ENCODE measurements at regions not wholly inside any gene's neighbourhood (a gene's known extent, or its start where the extent isn't known, plus 50 kb on each side); places are given as distances from the start of the nearest gene placed in this dataset.

- Histone ChIP-seq H3K9me3 (no peaks in the 10 kb centered on the region), H3K4me3 (ENCODE audit: low read depth in 1 of 2, low read length in 1 of 2) (no peak overlapping the region)
- no peak for TF ChIP-seq CTCF (IDR thresholded peaks at IDR 0.05)
Measured at GRCh38 chr6:168728056-168728455, 287.1 kb downstream of the SMOC2 start.

GRCh38 chr6:168726312-168726856 lies 285.4 kb downstream of the SMOC2 start:
- Histone ChIP-seq H3K27me3 (no peaks in the 10 kb centered on the region), H3K4me1 (ENCODE audit: control insufficient read depth in 1 of 2, insufficient read depth in 1 of 2, low read depth in 1 of 2, low read length in 1 of 2) (no peaks in the 10 kb centered on the region), H3K9me3 (no peaks in the 10 kb centered on the region), H3K27ac (no peak overlapping the region), H3K4me3 (ENCODE audit: low read depth in 1 of 2, low read length in 1 of 2) (no peak overlapping the region), H3K36me3 (no peaks in the 10 kb centered on the region)
- no peak for TF ChIP-seq CTCF (IDR thresholded peaks at IDR 0.05)

More at GRCh38 chr6:168728056-168728455, 287.1 kb downstream of the SMOC2 start:
- no peak overlapping the region for H3K27ac ChIP-seq
- H3K4me1 ChIP-seq (ENCODE audit: control insufficient read depth in 1 of 2, insufficient read depth in 1 of 2, low read depth in 1 of 2, low read length in 1 of 2) = no peaks in the 10 kb centered on the region
- H3K27me3 ChIP-seq = no peaks in the 10 kb centered on the region
- no peaks in the 10 kb centered on the region for H3K36me3 ChIP-seq

GRCh38 chr6:168725802-168726201 lies 284.8 kb downstream of the SMOC2 start:
- no peaks in the 10 kb centered on the region for H3K27me3 ChIP-seq
- H3K36me3 ChIP-seq = no peaks in the 10 kb centered on the region
- H3K4me3 ChIP-seq (ENCODE audit: low read depth in 1 of 2, low read length in 1 of 2) = no peak overlapping the region
- TF ChIP-seq CTCF (IDR thresholded peaks at IDR 0.05) = no peak
- H3K4me1 ChIP-seq (ENCODE audit: control insufficient read depth in 1 of 2, insufficient read depth in 1 of 2, low read depth in 1 of 2, low read length in 1 of 2) = no peaks in the 10 kb centered on the region
- no peak overlapping the region for H3K27ac ChIP-seq
- no peaks in the 10 kb centered on the region for H3K9me3 ChIP-seq

GRCh38 chr6:168724669-168725570 lies 283.9 kb downstream of the SMOC2 start:
- H3K4me3 ChIP-seq (ENCODE audit: low read depth in 1 of 2, low read length in 1 of 2) = no peak overlapping the region
- no peaks in the 10 kb centered on the region for H3K4me1 ChIP-seq (ENCODE audit: control insufficient read depth in 1 of 2, insufficient read depth in 1 of 2, low read depth in 1 of 2, low read length in 1 of 2)
- no peaks in the 10 kb centered on the region for H3K27me3 ChIP-seq
- H3K9me3 ChIP-seq = no peaks in the 10 kb centered on the region
- TF ChIP-seq CTCF (IDR thresholded peaks at IDR 0.05) = no peak
- no peaks in the 10 kb centered on the region for H3K36me3 ChIP-seq
- H3K27ac ChIP-seq = no peak overlapping the region

GRCh38 chr6:168724033-168724432 lies 283.0 kb downstream of the SMOC2 start:
- no peak overlapping the region for H3K27ac ChIP-seq
- no peaks in the 10 kb centered on the region for H3K36me3 ChIP-seq
- no peaks in the 10 kb centered on the region for H3K4me1 ChIP-seq (ENCODE audit: control insufficient read depth in 1 of 2, insufficient read depth in 1 of 2, low read depth in 1 of 2, low read length in 1 of 2)
- H3K27me3 ChIP-seq = no peaks in the 10 kb centered on the region
- no peak for TF ChIP-seq CTCF (IDR thresholded peaks at IDR 0.05)
- H3K9me3 ChIP-seq = no peaks in the 10 kb centered on the region
- no peak overlapping the region for H3K4me3 ChIP-seq (ENCODE audit: low read depth in 1 of 2, low read length in 1 of 2)

Data from neutrophil (primary cell).